Superior temporal gyrus (tissue), 1 donor: ENCODE measurements at regions not wholly inside any gene's neighbourhood (a gene's known extent, or its start where the extent isn't known, plus 50 kb on each side); places are given as distances from the start of the nearest gene placed in this dataset.

Source experiments
- DNase-seq: peaks from one replicate; pipeline ENCODE4 v3.0.0-alpha.2; 2016; ENCODE audit errors: extremely low spot score

- DNase-seq, result no peak
Observed at GRCh38 chr2:221203125-221203524, 369.0 kb downstream of the EPHA4 start.

GRCh38 chr2:221203856-221204255 lies 368.2 kb downstream of the EPHA4 start:
- DNase-seq, result no peak

- no peak for DNase-seq
Observed at GRCh38 chr2:221204699-221205098, 367.4 kb downstream of the EPHA4 start.

- DNase-seq, result no peak
Observed at GRCh38 chr2:221205103-221205673, 366.9 kb downstream of the EPHA4 start.

- no peak for DNase-seq
Observed at GRCh38 chr2:221210686-221211085, 361.4 kb downstream of the EPHA4 start.

GRCh38 chr2:221211653-221212052 lies 360.5 kb downstream of the EPHA4 start:
- no peak for DNase-seq

- DNase-seq, result no peak
Observed at GRCh38 chr2:221212105-221212504, 360.0 kb downstream of the EPHA4 start.

GRCh38 chr2:221215487-221215886 lies 356.6 kb downstream of the EPHA4 start:
- no peak for DNase-seq

- no peak for DNase-seq
Observed at GRCh38 chr2:221216636-221217035, 355.5 kb downstream of the EPHA4 start.

GRCh38 chr2:221225752-221226151 lies 346.4 kb downstream of the EPHA4 start:
- no peak for DNase-seq

- DNase-seq, result no peak
Observed at GRCh38 chr2:221228214-221228769, 343.8 kb downstream of the EPHA4 start.

- no peak for DNase-seq
Observed at GRCh38 chr2:221229099-221229498, 343.0 kb downstream of the EPHA4 start.

- DNase-seq, result no peak
Observed at GRCh38 chr2:221231511-221231910, 340.6 kb downstream of the EPHA4 start.

GRCh38 chr2:221235941-221236340 lies 336.2 kb downstream of the EPHA4 start:
- no peak for DNase-seq

- DNase-seq, result no peak
Observed at GRCh38 chr2:221241072-221241471, 331.0 kb downstream of the EPHA4 start.

- no peak for DNase-seq
Observed at GRCh38 chr2:221243771-221244170, 328.3 kb downstream of the EPHA4 start.

GRCh38 chr2:221245045-221245444 lies 327.1 kb downstream of the EPHA4 start:
- no peak for DNase-seq

- no peak for DNase-seq
Observed at GRCh38 chr2:221245772-221246171, 326.3 kb downstream of the EPHA4 start.

- DNase-seq, result no peak
Observed at GRCh38 chr2:221254299-221254698, 317.8 kb downstream of the EPHA4 start.

GRCh38 chr2:221255862-221256261 lies 316.2 kb downstream of the EPHA4 start:
- DNase-seq, result peak; percentile 13

GRCh38 chr2:221258464-221258863 lies 313.6 kb downstream of the EPHA4 start:
- DNase-seq, result no peak

- no peak for DNase-seq
Observed at GRCh38 chr2:221262651-221263050, 309.5 kb downstream of the EPHA4 start.

- DNase-seq, result no peak
Observed at GRCh38 chr2:221263573-221263972, 308.5 kb downstream of the EPHA4 start.

GRCh38 chr2:221264318-221264717 lies 307.8 kb downstream of the EPHA4 start:
- DNase-seq, result no peak
